ENCODE measurements at regions not wholly inside any gene's neighbourhood (a gene's known extent, or its start where the extent isn't known, plus 50 kb on each side); places are given as distances from the start of the nearest gene placed in this dataset.
"Not testable (repeated sequence)": the region's sequence is repeated elsewhere in the genome, so short reads cannot be mapped to it uniquely, and the experiment has no call there.

DNA sequence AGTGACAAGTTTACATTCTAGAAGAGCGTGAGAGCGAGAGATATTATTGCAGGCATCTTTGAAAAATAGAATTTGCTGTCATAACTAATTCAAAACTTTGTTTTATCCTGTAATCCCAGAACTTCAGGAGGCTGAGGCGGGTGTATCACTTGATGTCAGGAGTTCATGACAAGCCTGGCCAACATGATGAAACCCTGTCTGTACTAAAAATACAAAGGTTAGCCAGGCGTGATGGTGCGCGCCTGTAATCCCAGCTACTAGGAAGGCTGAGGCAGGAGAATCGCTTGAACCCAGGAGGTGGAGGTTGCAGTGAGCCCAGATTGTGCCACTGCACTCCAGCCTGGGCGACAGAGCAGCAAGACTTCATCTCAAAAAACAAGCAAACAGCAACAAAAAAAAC, 108.6 kb upstream of the BMP2 start:
- H3K36me3 ChIP-seq (ENCODE audit: insufficient read depth, low read length); H3K4me3 ChIP-seq (ENCODE audit: low read length); H3K27ac ChIP-seq (ENCODE audit: low read depth, low read length); H3K4me1 ChIP-seq (ENCODE audit: insufficient read depth, low read length); H3K27me3 ChIP-seq (ENCODE audit: insufficient read depth, low read length); H3K9ac ChIP-seq (ENCODE audit: low read depth, low read length); H3K9me3 ChIP-seq (ENCODE audit: insufficient read depth, low read depth, low read length): not testable (repeated sequence)
- WGBS, result 95% methylated on average over 7 of the region's 8 CpGs

DNA sequence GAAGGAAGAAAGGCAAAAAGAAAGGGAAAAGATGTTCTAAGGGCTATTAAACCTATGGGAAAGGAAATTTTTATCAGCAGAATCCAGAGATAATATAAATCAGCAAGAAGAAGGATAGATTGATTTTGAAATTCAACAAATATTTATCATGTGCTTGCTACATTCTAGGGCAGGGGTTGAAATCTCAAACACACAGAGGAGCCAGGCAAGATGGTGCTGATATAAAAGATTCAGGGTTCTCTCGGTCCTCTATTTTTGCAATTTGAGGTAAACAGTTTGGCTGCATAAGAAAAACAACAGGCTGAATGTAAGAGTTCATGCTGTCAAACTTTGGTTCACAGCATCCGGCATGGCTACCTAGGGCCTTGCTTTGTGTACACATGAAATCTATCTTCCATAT, 109.6 kb upstream of the BMP2 start:
- H3K27ac ChIP-seq (ENCODE audit: low read depth, low read length), result no peak overlapping the region
- no peaks in the 10 kb centered on the region; the same call in 1 of the 2 replicates for H3K4me1 ChIP-seq (ENCODE audit: insufficient read depth, low read length)
- H3K36me3 ChIP-seq (ENCODE audit: insufficient read depth, low read length), result no peaks in the 10 kb centered on the region
- H3K4me3 ChIP-seq (ENCODE audit: low read length), result no peak overlapping the region
- 93% methylated on average over 2 of the region's 2 CpGs for WGBS
- 0 out of 2 replicates have a peak, but pooled peaks cover 4% of the 10 kb centered on the region for H3K9me3 ChIP-seq (ENCODE audit: insufficient read depth, low read depth, low read length)
- no peaks in the 10 kb centered on the region for H3K27me3 ChIP-seq (ENCODE audit: insufficient read depth, low read length)
- no peak overlapping the region for H3K9ac ChIP-seq (ENCODE audit: low read depth, low read length)

DNA sequence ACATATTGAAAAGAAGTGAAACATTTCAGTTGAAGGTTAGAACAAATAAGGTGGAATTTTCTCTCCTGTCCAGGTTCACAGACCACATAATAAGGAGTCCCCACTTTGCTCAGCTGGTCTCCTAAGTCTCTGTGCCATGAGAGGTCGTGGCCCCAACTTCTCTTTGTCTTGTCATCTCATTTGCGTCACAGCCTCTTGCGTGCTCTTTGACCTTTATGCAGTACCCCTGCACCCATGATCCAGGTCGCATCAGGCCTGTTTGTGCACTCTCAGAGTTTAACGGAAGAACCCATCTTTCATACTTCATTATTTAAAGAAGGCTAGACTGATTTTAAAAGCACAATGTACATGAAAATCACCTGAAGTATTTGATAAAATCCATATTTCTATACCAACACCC, 110.4 kb upstream of the BMP2 start:
- no peaks in the 10 kb centered on the region for H3K27me3 ChIP-seq (ENCODE audit: insufficient read depth, low read length)
- H3K36me3 ChIP-seq (ENCODE audit: insufficient read depth, low read length), result no peaks in the 10 kb centered on the region

DNA sequence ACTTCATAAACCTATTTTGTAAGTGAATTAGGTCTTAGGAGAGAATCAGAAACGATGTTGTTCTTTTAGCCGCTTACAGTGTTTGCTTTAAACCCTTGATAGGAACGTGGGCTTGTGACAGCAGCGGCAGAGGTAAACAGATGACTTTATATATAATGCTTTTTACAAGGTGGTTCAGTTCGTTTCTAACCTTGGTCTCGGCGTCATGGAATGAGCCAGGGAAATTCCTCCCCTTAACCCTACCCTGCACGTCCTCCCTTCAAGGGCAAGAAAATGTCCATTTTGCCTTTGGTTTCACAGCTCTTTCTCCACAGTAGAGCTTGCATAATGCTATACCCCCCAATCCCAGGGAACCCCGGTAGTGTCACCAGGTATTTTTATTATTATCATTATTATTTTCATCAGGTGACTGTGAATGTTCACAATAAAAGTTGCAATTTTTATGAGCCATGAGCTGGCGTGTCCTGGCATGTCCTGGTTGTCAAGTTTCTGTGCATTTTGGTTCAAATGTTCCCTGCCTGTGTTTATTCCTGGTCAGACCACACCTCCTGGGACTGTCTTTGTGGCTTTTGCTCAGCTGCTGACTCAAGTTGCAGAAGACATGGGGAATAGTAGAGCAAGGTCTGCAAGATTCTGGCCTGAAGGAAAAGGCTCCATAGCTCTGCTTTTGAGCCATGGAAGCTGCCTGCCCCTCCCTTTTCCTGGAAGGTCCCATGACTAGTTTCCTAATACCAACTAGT, 112.8 kb upstream of the BMP2 start:
- Histone ChIP-seq H3K36me3 (ENCODE audit: insufficient read depth, low read length) (no peaks in the 10 kb centered on the region), H3K27ac (ENCODE audit: low read depth, low read length) (no peak overlapping the region), H3K4me3 (ENCODE audit: low read length) (no peak overlapping the region), H3K9ac (ENCODE audit: low read depth, low read length) (no peak overlapping the region), H3K9me3 (ENCODE audit: insufficient read depth, low read depth, low read length) (no peaks in the 10 kb centered on the region), H3K27me3 (ENCODE audit: insufficient read depth, low read length) (no peaks in the 10 kb centered on the region), H3K4me1 (ENCODE audit: insufficient read depth, low read length) (no peaks in the 10 kb centered on the region)
- 88% methylated on average over 9 of the region's 10 CpGs for WGBS

More for the DNA sequence above, 110.4 kb upstream of the BMP2 start:
- no peaks in the 10 kb centered on the region for H3K4me1 ChIP-seq (ENCODE audit: insufficient read depth, low read length)
- 94% methylated on average over 5 of the region's 5 CpGs for WGBS
- no peak overlapping the region for H3K4me3 ChIP-seq (ENCODE audit: low read length)
- H3K9me3 ChIP-seq (ENCODE audit: insufficient read depth, low read depth, low read length), result 0 out of 2 replicates have a peak, but pooled peaks cover 4% of the 10 kb centered on the region
- H3K27ac ChIP-seq (ENCODE audit: low read depth, low read length), result no peak overlapping the region
- H3K9ac ChIP-seq (ENCODE audit: low read depth, low read length), result no peak overlapping the region

DNA sequence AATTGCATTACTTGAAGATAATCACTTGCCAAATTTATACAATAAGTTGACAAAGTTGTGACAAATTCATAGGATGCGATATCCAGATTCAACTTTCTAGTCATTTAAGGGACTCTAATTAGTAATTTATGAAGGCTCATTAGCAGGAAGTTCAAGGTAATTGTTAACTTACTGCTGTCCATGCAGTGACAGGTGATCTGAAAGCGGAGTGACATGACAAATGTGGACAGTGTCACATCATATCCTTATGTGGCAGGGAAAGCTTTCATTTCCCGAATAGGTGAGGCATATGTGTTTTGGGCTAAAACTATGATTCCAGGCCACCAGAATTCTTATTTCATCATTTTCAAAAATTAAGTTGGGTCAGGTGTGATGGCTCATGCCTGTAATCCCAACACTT, 115.9 kb upstream of the BMP2 start:
- Histone ChIP-seq H3K36me3 (ENCODE audit: insufficient read depth, low read length) (no peaks in the 10 kb centered on the region), H3K4me1 (ENCODE audit: insufficient read depth, low read length) (no peaks in the 10 kb centered on the region), H3K27ac (ENCODE audit: low read depth, low read length) (no peak overlapping the region), H3K9ac (ENCODE audit: low read depth, low read length) (no peak overlapping the region), H3K9me3 (ENCODE audit: insufficient read depth, low read depth, low read length) (no peaks in the 10 kb centered on the region), H3K27me3 (ENCODE audit: insufficient read depth, low read length) (no peaks in the 10 kb centered on the region), H3K4me3 (ENCODE audit: low read length) (no peak overlapping the region)
- WGBS, result 99% methylated on average over 3 of the region's 3 CpGs

DNA sequence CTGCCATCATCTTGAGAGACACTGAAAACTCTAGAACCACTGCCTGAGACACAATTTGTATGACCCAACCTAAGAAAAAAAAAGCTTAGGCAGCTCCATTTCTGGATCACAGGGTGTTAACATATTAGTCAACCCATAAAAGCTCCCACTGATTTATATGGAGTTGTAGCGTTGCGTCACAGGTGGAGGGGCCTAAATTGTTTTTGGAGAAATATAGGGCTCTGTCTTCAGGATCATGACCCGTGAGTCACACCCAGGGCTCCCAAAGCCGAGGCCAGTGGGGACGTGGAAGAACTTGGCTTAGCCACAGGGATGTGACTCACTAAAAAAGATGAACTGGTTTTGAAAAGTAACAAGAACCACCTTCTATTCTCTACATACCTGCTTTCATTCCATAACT, 116.5 kb upstream of the BMP2 start:
- no peaks in the 10 kb centered on the region for H3K36me3 ChIP-seq (ENCODE audit: insufficient read depth, low read length)
- no peaks in the 10 kb centered on the region for H3K4me1 ChIP-seq (ENCODE audit: insufficient read depth, low read length)
- WGBS, result 93% methylated on average over 5 of the region's 5 CpGs
- H3K27ac ChIP-seq (ENCODE audit: low read depth, low read length), result no peak overlapping the region
- H3K9ac ChIP-seq (ENCODE audit: low read depth, low read length), result no peak overlapping the region
- H3K27me3 ChIP-seq (ENCODE audit: insufficient read depth, low read length), result no peaks in the 10 kb centered on the region
- H3K4me3 ChIP-seq (ENCODE audit: low read length), result no peak overlapping the region
- no peaks in the 10 kb centered on the region for H3K9me3 ChIP-seq (ENCODE audit: insufficient read depth, low read depth, low read length)

DNA sequence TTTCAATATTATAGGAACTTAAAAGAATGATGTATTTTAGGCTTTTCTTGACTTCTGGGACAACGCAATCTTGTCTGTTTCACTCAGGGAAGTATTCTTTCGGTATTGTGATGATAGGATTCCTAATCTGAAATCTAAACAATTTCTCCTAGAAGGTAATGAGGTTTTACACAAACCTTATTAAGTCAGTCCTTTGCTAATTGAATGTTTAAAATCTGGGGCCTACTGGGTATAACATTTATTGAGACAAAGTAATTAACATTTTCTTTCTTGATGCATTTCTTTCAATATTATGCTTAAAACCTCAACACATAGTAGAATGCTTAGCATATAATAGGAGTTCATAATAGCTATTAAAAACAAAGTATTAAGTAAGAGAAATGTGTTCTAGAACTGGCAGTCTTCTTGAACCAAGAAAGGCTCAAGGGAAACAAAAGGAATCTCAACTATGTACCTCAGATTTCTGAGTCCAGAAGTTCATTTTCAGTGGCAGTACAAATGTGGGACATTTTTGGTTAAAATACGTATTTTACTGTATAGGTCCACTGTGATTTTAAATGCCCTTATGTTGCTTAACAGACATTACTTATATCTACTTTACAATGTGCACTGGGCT, 121.4 kb upstream of the BMP2 start:
- H3K9me3 ChIP-seq (ENCODE audit: insufficient read depth, low read depth, low read length), result peaks cover 5% of the 10 kb centered on the region; the same call in 1 of the 2 replicates
- no peak overlapping the region for H3K27ac ChIP-seq (ENCODE audit: low read depth, low read length)
- no peaks in the 10 kb centered on the region for H3K27me3 ChIP-seq (ENCODE audit: insufficient read depth, low read length)
- no peaks in the 10 kb centered on the region for H3K4me1 ChIP-seq (ENCODE audit: insufficient read depth, low read length)
- WGBS, result no CpG with 5 or more reads among the region's 3 CpGs
- no peak overlapping the region for H3K9ac ChIP-seq (ENCODE audit: low read depth, low read length)
- H3K36me3 ChIP-seq (ENCODE audit: insufficient read depth, low read length), result no peaks in the 10 kb centered on the region
- H3K4me3 ChIP-seq (ENCODE audit: low read length), result no peak overlapping the region

DNA sequence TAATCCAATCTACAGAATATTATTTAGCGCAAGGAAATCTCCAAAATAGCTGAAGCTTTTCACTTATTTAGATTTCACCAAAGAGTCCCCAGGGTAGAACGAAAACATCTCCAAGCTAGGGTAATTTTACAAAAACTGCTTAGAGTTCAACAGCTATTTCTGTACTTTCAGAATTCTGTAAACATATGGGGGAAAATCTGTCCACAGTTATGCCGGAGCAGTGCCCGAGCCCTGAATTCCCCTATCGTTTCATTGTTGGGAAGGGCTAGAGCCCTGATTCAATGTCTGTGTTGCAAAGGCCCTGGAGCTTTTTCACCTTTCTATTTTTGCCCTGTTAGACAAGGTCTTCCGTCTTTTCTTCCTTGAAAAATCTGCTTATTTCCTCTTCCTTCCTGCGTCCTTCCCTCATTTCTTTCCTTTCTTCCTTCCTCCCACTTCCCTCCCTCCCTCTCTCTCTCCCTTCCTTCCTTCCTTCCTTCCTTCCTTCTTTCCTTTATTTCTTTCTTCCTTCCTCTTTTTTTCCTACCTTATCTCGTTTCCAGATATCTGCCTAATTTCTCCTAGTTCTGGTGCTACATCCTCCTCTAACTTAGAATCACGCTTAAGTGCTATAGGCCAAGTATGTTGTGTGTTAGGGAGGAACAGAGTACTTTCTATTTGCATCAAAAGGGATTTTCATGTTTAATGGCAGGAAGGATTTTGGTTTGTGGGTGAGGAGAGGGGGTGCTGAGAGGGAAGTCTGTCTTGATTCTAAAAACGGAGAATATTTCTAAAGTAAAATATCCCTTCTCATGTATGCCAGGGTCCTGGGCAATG, 122.5 kb upstream of the BMP2 start:
- WGBS, result 91% methylated on average over 10 of the region's 10 CpGs
- peaks cover 5% of the 10 kb centered on the region; the same call in 1 of the 2 replicates for H3K9me3 ChIP-seq (ENCODE audit: insufficient read depth, low read depth, low read length)
- no peaks in the 10 kb centered on the region for H3K4me1 ChIP-seq (ENCODE audit: insufficient read depth, low read length)
- no peaks in the 10 kb centered on the region for H3K36me3 ChIP-seq (ENCODE audit: insufficient read depth, low read length)
- H3K9ac ChIP-seq (ENCODE audit: low read depth, low read length), result no peak overlapping the region
- H3K4me3 ChIP-seq (ENCODE audit: low read length), result no peak overlapping the region
- no peaks in the 10 kb centered on the region for H3K27me3 ChIP-seq (ENCODE audit: insufficient read depth, low read length)
- H3K27ac ChIP-seq (ENCODE audit: low read depth, low read length), result no peak overlapping the region

DNA sequence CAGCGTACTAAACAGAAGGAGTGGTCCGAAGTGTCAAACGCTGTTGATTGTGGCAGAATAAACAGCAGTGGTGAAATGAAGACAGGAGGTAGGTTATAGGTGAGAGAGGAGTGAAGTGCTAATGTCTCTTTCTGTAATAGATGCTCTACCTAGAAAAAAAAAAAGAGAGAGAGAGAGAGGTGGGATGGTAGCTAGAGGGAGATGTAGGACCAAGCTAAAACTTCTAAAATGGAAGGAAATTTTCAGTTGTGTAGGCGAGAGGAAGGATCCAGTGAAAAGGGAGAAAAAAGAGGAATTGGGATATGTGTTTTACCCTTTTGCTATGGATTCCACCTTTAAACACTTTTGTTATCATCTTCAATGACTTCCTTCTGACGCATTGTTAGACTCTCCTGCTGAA, 126.5 kb upstream of the BMP2 start:
- peaks cover 9% of the 10 kb centered on the region; the same call in 1 of the 2 replicates for H3K4me1 ChIP-seq (ENCODE audit: insufficient read depth, low read length)
- no peak overlapping the region for H3K4me3 ChIP-seq (ENCODE audit: low read length)
- no peaks in the 10 kb centered on the region for H3K27me3 ChIP-seq (ENCODE audit: insufficient read depth, low read length)
- no peak overlapping the region for H3K27ac ChIP-seq (ENCODE audit: low read depth, low read length)
- WGBS, result 85% methylated on average over 5 of the region's 5 CpGs
- peaks cover 5% of the 10 kb centered on the region; the same call in 1 of the 2 replicates for H3K9me3 ChIP-seq (ENCODE audit: insufficient read depth, low read depth, low read length)
- no peak overlapping the region for H3K9ac ChIP-seq (ENCODE audit: low read depth, low read length)
- no peaks in the 10 kb centered on the region for H3K36me3 ChIP-seq (ENCODE audit: insufficient read depth, low read length)

DNA sequence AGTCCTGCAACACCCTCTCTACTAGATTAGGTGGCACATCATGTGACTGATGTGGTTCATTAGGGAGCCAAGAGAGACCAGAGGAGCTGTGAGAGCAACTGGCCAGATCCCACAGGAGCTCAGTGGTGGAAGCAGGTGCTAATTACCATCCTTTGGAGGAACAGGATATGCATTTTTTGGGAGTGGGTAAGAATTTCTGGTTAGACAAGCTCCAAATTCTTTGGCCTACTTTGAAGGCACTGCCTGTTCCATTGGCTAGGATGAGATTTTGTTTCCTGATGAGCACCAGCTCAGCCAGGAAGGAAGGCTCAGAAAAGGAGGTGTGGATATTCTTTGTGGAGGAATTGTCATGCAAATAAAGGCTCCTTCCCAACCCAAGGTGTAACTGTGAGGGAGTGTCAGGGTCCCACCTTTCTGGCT, 130.3 kb upstream of the BMP2 start:
- Histone ChIP-seq H3K36me3 (ENCODE audit: insufficient read depth, low read length) (no peaks in the 10 kb centered on the region), H3K27me3 (ENCODE audit: insufficient read depth, low read length) (no peaks in the 10 kb centered on the region), H3K9ac (ENCODE audit: low read depth, low read length) (no peak overlapping the region), H3K9me3 (ENCODE audit: insufficient read depth, low read depth, low read length) (no peaks in the 10 kb centered on the region), H3K4me3 (ENCODE audit: low read length) (no peak overlapping the region), H3K27ac (ENCODE audit: low read depth, low read length) (no peak overlapping the region), H3K4me1 (ENCODE audit: insufficient read depth, low read length) (peaks cover 9% of the 10 kb centered on the region; the same call in 1 of the 2 replicates)
